Panc1 (cell line): ENCODE measurements at regions not wholly inside any gene's neighbourhood (a gene's known extent, or its start where the extent isn't known, plus 50 kb on each side); places are given as distances from the start of the nearest gene placed in this dataset.

Experiments used
- CTCF ChIP-seq: fragments of 450-650 bp; IDR thresholded peaks from 2 replicates; pipeline ENCODE4 v1.5.1; 2017; ENCODE audit warnings: mild to moderate bottlenecking
- POLR2AphosphoS5 ChIP-seq: IDR thresholded peaks from 2 replicates; pipeline ENCODE4 v1.6.1; 2012; ENCODE audit warnings: mild to moderate bottlenecking, low read depth, low read length, moderate library complexity

DNA sequence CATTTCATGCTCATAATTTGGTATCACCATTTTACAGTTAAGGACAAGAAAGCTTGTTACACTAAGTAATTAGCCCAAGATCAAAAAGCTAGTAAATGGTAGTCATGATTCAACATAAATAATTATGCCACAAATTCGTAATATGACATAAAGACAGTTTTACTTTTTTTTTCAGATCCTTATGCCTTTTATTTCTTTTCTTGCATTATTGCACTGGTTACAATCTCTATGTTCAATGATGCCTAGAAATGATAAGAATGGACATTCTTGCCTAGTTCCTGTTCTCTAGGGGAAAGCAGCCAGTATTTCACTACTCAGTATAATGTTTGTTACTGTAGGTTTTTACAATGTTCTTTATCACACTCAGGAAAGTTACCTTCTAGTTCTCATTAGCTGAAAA is 106.4 kb upstream of the ARHGAP5 start:
- no peak for TF ChIP-seq POLR2AphosphoS5
- TF ChIP-seq CTCF = no peak
